PFSK-1 (cell line): ENCODE measurements at regions not wholly inside any gene's neighbourhood (a gene's known extent, or its start where the extent isn't known, plus 50 kb on each side); places are given as distances from the start of the nearest gene placed in this dataset.

ENCODE experiments used
- FOXP2 ChIP-seq: optimal IDR thresholded peaks from 2 replicates; pipeline ENCODE3; 2011; ENCODE audit warnings: borderline replicate concordance, control low read depth, inconsistent platforms; ENCODE audit not compliant: insufficient read depth; ENCODE audit errors: extremely low read length, extremely low read depth
- POLR2AphosphoS5 ChIP-seq: IDR thresholded peaks from 2 replicates; pipeline ENCODE4 v1.6.1; 2012; ENCODE audit warnings: low read depth, mild to moderate bottlenecking, control low read depth, low read length, moderate library complexity
- SIN3A ChIP-seq: IDR thresholded peaks from 2 replicates; pipeline ENCODE4 v1.6.1; 2012; ENCODE audit warnings: mild to moderate bottlenecking, low read length, moderate library complexity, borderline replicate concordance; ENCODE audit not compliant: insufficient read depth
- TAF1 ChIP-seq: IDR thresholded peaks from 2 replicates; pipeline ENCODE4 v1.6.1; 2012; ENCODE audit warnings: low read length, control low read depth, borderline replicate concordance; ENCODE audit not compliant: insufficient read depth
- TF ChIP-seq, protein P1 (sequence below), 2 experiments: IDR thresholded peaks; 2 replicates each; pipeline versions ENCODE4 v1.6.1 to v1.8.0; 2011 to 2012; ENCODE audit warnings: low read depth in 2 of 2, low read length in 2 of 2, control low read depth in 1 of 2, inconsistent platforms in 1 of 2, mild to moderate bottlenecking in 1 of 2, moderate library complexity in 1 of 2; ENCODE audit not compliant: insufficient read depth in 1 of 2

DNA sequence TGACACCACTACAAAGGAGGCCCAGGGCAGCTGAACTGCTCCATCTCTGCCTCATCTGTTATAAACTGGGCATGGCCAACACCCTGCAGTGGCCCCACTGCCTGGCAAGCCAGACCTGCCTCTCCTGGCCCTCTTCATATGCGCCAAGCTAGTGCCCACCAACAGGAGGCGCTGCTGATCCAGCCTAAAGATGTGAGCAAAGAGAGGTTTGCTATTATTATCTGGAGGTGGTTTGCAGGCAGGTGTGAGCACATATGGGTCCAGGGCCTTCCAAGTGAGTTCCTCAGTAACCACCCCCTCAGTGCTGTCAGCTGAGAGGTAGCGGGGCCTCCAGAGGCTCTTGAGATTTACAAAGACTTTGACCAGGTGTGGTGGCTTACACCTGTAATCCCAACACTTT, 232.2 kb downstream of the SYK start:
- TF ChIP-seq, protein P1, sequence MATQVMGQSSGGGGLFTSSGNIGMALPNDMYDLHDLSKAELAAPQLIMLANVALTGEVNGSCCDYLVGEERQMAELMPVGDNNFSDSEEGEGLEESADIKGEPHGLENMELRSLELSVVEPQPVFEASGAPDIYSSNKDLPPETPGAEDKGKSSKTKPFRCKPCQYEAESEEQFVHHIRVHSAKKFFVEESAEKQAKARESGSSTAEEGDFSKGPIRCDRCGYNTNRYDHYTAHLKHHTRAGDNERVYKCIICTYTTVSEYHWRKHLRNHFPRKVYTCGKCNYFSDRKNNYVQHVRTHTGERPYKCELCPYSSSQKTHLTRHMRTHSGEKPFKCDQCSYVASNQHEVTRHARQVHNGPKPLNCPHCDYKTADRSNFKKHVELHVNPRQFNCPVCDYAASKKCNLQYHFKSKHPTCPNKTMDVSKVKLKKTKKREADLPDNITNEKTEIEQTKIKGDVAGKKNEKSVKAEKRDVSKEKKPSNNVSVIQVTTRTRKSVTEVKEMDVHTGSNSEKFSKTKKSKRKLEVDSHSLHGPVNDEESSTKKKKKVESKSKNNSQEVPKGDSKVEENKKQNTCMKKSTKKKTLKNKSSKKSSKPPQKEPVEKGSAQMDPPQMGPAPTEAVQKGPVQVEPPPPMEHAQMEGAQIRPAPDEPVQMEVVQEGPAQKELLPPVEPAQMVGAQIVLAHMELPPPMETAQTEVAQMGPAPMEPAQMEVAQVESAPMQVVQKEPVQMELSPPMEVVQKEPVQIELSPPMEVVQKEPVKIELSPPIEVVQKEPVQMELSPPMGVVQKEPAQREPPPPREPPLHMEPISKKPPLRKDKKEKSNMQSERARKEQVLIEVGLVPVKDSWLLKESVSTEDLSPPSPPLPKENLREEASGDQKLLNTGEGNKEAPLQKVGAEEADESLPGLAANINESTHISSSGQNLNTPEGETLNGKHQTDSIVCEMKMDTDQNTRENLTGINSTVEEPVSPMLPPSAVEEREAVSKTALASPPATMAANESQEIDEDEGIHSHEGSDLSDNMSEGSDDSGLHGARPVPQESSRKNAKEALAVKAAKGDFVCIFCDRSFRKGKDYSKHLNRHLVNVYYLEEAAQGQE (IDR thresholded peaks at IDR 0.05; ENCODE audit: insufficient read depth in 1 of 2, low read depth in 2 of 2, low read length in 2 of 2), result no peak
- no peak for TF ChIP-seq FOXP2
- no peak for TF ChIP-seq POLR2AphosphoS5
- no peak for TF ChIP-seq TAF1
- TF ChIP-seq SIN3A, result no peak

DNA sequence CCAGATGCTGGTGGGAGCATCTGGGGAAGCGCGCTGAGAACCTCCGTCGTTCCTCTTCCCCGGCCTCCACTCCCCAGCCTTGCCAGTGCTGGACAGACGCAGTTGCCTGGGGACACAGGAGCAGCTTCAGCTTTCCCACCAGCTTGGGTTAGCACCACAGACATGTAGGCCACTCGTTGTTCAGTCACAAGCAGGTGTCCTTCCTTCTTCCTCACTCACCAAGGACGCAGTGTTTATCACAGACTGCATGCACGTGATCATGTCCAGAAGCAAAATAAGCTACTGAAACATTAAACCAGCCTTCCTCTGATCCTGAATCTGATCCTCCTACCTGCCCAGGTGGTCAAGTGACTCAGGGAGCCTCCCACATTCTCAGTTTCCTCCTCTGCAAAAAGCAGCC, 232.9 kb downstream of the SYK start:
- TF ChIP-seq POLR2AphosphoS5 (no peak), FOXP2 (no peak), SIN3A (no peak), TAF1 (no peak)
- TF ChIP-seq, protein P1 (IDR thresholded peaks at IDR 0.05; ENCODE audit: insufficient read depth in 1 of 2, low read depth in 2 of 2, low read length in 2 of 2), result no peak

DNA sequence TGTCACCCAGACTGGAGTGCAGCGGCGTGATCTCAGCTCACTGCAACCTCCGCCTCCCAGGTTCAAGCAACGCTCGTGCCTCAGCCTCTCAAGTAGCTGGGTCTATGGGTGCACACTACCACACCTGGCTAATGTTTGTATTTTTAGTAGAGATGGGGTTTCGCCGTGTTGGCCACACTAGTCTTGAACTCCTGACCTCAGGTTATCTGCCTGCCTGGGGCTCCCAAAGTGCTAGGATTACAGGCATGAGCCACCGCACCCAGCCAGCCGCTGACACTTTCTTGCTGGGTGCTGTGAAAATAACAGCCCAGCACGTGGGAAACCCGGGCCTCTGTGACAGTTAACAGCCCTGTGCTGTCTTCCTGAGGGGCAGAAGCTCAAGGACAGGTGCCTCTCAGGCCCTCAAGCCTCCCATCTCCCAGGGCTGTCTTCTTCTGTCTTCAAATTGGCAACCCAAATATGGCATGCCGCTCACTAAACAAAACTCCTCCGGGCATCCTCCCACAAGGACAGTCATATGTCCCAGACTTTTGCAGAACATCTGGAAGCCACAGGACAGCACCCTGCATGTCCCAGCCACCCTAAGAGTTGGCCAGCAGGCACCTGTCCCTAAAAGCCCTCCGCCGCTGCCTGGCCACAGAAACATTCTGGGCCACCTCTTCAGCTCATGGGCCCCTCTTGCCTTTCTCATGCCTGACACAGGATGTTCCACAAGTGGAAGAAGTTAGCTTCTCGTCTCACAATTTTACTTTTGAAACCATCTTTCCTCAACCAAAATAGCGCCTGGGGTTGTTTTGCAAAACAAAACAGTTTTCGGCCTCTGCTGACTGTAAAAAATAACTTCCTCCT, 233.6 kb downstream of the SYK start:
- TF ChIP-seq, protein P1 (IDR thresholded peaks at IDR 0.05; ENCODE audit: insufficient read depth in 1 of 2, low read depth in 2 of 2, low read length in 2 of 2), result no peak
- no peak for TF ChIP-seq FOXP2
- TF ChIP-seq TAF1, result no peak
- no peak for TF ChIP-seq SIN3A
- no peak for TF ChIP-seq POLR2AphosphoS5

DNA sequence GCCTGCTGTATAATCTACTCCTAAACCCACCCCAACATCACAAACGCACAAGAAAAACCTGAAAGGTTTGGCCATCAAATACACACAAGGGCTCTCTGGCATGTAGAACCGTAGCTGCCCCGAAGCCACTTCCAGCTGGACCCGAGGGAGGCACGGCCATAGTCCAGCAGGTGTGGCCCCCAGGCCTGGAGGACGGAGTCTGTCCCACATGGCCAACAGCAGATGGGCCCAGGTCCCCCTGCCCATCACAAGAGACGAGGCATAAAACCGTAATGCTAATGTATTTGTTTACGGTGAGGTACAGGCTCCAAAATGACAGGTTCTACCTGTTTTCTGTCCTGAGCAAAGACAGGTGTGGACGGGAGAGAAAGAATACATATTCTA, 234.2 kb downstream of the SYK start:
- TF ChIP-seq, protein P1 (IDR thresholded peaks at IDR 0.05; ENCODE audit: insufficient read depth in 1 of 2, low read depth in 2 of 2, low read length in 2 of 2), result no peak
- TF ChIP-seq FOXP2 (no peak), SIN3A (no peak), POLR2AphosphoS5 (no peak), TAF1 (no peak)
